ENCODE measurements at regions not wholly inside any gene's neighbourhood (a gene's known extent, or its start where the extent isn't known, plus 50 kb on each side); places are given as distances from the start of the nearest gene placed in this dataset.

DNA sequence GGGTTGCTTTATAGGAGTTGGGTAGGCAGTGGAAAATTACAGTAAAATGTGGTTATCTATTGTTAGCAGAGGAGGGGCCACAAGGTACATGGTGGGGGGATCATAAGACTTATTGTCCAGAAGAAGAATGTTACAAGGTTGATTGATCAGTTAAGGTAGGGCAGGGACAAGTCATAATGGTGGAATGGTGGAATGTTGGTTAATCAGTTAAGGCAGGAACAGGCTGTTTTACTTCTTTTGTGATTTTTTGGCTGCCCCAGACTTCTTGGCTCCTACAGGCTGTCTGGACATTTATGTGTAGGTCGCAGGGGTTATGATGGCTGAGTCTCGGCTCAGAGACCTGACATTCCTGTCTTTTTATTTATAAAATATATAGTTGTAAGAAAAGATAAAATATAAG lies 2277.1 kb downstream of the TP53TG3F start:
- no peaks in the 10 kb centered on the region for H3K9me1 ChIP-seq (ENCODE audit: control insufficient read depth, insufficient read depth, low read length)
- ChIA-PET POLR2A (no interaction called here), CTCF (ENCODE audit: low intra/inter-chr PET ratio) (no interaction called here)
- no peak for FAIRE-seq
- intact Hi-C loops (cut with micrococcal nuclease) = no loop called here
- no peaks in the 10 kb centered on the region for H3K4me1 ChIP-seq (replicated peaks in 1 of 2; ENCODE audit: control insufficient read depth in 2 of 2, insufficient read depth in 2 of 2, low read length in 2 of 2)
- H3K36me3 ChIP-seq (ENCODE audit: control insufficient read depth, insufficient read depth, low read length) = no peaks in the 10 kb centered on the region
- DNase-seq (ENCODE audit: extremely low read depth in 1 of 4, low spot score in 3 of 4) = no peak
- in situ Hi-C loops (cut with MboI) = no loop called here
- H3K27ac ChIP-seq (ENCODE audit: extremely low read depth, low read depth, low read length) = no peak overlapping the region
- BruUV-seq (replicated peaks) = no TSS peak
- H2AFZ ChIP-seq (ENCODE audit: low read depth, low read length) = no peak overlapping the region
- H3K27me3 ChIP-seq (ENCODE audit: control insufficient read depth in 2 of 2, insufficient read depth in 2 of 2, low read length in 2 of 2) = no peaks in the 10 kb centered on the region
- H3K4me3 ChIP-seq = no peak overlapping the region
- ATAC-seq = no peak
- H3K79me2 ChIP-seq (ENCODE audit: control insufficient read depth, insufficient read depth, low read length) = no peaks in the 10 kb centered on the region
- no peak overlapping the region for H3K4me2 ChIP-seq (ENCODE audit: insufficient read depth, low read length)
- 0% methylated on average over 2 of the region's 2 CpGs for WGBS (ENCODE audit: insufficient coverage, low coverage, missing lambda C conversion rate)
- H3K9ac ChIP-seq (ENCODE audit: insufficient read depth in 1 of 2, low read depth in 2 of 2, low read length in 2 of 2) = no peak overlapping the region
- no peaks in the 10 kb centered on the region for H3K9me3 ChIP-seq (replicated peaks; ENCODE audit: control insufficient read depth, insufficient read depth, low read depth, low read length)
- H4K20me1 ChIP-seq (replicated peaks; ENCODE audit: control insufficient read depth, insufficient read depth, low read length) = no peaks in the 10 kb centered on the region
- no peak for TF ChIP-seq RCOR1 (IDR thresholded peaks at IDR 0.05; ENCODE audit: borderline replicate concordance in 1 of 2, low read depth in 2 of 2, low read length in 2 of 2)
- no peak for TF ChIP-seq CBX2 (IDR thresholded peaks at IDR 0.05; ENCODE audit: insufficient read depth, low read length, poor library complexity, severe bottlenecking)
- TF ChIP-seq ILK (tag; IDR thresholded peaks at IDR 0.05; ENCODE audit: borderline replicate concordance, low read depth) = no peak
- TF ChIP-seq SOX6 (IDR thresholded peaks at IDR 0.05) = no peak
- no peak for TF ChIP-seq EP300 (IDR thresholded peaks at IDR 0.05; ENCODE audit: low read length)
- TF ChIP-seq TAF1 (IDR thresholded peaks at IDR 0.05; ENCODE audit: control insufficient read depth, extremely low read depth, insufficient read depth, low read length, severe bottlenecking) = no peak
- no peak for TF ChIP-seq PBX2 (CRISPR knock-in tag; IDR thresholded peaks at IDR 0.05; ENCODE audit: low read depth)
- no peak for TF ChIP-seq PBX2 (tag; conservative IDR thresholded peaks at IDR 0.05; ENCODE audit: low read depth)
- TF ChIP-seq HNRNPK (IDR thresholded peaks at IDR 0.05; ENCODE audit: low read depth, low read length, poor library complexity, severe bottlenecking) = no peak
- no peak for TF ChIP-seq NFE2 (IDR thresholded peaks at IDR 0.05; ENCODE audit: low read depth)
- TF ChIP-seq USF2 (CRISPR knock-in tag; IDR thresholded peaks at IDR 0.05) = no peak
- TF ChIP-seq, protein P1, sequence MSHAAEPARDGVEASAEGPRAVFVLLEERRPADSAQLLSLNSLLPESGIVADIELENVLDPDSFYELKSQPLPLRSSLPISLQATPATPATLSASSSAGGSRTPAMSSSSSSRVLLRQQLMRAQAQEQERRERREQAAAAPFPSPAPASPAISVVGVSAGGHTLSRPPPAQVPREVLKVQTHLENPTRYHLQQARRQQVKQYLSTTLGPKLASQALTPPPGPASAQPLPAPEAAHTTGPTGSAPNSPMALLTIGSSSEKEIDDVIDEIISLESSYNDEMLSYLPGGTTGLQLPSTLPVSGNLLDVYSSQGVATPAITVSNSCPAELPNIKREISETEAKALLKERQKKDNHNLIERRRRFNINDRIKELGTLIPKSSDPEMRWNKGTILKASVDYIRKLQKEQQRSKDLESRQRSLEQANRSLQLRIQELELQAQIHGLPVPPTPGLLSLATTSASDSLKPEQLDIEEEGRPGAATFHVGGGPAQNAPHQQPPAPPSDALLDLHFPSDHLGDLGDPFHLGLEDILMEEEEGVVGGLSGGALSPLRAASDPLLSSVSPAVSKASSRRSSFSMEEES (CRISPR knock-in tag; IDR thresholded peaks at IDR 0.05) = no peak
- TF ChIP-seq BDP1 (IDR thresholded peaks at IDR 0.05; ENCODE audit: insufficient read depth, insufficient read length) = no peak
- TF ChIP-seq, protein P2, sequence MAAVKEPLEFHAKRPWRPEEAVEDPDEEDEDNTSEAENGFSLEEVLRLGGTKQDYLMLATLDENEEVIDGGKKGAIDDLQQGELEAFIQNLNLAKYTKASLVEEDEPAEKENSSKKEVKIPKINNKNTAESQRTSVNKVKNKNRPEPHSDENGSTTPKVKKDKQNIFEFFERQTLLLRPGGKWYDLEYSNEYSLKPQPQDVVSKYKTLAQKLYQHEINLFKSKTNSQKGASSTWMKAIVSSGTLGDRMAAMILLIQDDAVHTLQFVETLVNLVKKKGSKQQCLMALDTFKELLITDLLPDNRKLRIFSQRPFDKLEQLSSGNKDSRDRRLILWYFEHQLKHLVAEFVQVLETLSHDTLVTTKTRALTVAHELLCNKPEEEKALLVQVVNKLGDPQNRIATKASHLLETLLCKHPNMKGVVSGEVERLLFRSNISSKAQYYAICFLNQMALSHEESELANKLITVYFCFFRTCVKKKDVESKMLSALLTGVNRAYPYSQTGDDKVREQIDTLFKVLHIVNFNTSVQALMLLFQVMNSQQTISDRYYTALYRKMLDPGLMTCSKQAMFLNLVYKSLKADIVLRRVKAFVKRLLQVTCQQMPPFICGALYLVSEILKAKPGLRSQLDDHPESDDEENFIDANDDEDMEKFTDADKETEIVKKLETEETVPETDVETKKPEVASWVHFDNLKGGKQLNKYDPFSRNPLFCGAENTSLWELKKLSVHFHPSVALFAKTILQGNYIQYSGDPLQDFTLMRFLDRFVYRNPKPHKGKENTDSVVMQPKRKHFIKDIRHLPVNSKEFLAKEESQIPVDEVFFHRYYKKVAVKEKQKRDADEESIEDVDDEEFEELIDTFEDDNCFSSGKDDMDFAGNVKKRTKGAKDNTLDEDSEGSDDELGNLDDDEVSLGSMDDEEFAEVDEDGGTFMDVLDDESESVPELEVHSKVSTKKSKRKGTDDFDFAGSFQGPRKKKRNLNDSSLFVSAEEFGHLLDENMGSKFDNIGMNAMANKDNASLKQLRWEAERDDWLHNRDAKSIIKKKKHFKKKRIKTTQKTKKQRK (IDR thresholded peaks at IDR 0.05; ENCODE audit: borderline replicate concordance, low read depth, low read length) = no peak
- TF ChIP-seq ZNF41 (CRISPR knock-in tag; conservative IDR thresholded peaks at IDR 0.05) = no peak

Data from K562 (cell line).